ENCODE measurements at regions not wholly inside any gene's neighbourhood (a gene's known extent, or its start where the extent isn't known, plus 50 kb on each side); places are given as distances from the start of the nearest gene placed in this dataset.

DNA sequence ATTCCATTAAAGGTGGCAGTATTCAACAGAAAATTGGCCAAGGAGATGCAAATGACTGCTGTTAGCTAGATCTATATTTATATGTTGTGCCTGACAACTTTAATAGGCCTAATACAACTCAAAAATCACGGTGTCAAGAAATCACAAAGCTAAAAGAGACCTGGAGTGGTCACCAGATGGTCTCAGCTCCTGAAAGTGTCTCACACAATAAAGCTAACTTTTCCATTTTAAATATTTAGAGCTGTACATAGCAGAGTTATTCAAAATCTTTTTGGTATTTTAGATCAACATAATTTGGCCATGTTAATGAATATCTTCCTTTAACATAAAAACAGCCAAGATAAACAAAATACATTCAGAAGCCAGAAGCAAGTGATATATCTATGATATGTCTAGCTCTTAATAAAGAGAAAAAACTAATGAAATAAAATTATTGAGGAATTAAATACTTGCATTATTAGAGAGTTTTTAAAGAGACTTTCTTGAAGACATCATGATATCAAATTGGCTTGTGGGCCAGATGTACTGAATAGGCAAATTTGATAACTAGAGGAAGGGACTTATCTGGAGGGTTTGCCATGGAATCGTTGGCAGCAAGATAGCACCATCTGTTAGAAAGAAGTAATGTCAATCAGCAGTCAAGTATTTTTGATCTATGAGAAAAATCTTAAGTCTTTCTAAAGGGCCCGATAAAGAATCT, 84.9 kb upstream of the SCAF8 start:
- no CpG with 5 or more reads among the region's 3 CpGs for WGBS, 2 donors (ENCODE audit: extremely low coverage in 2 of 2, insufficient read length in 2 of 2, insufficient replicate concordance in 1 of 2)
- Histone ChIP-seq H2AFZ (ENCODE audit: low read length) (no peak overlapping the region), H2BK120ac (ENCODE audit: low read depth, low read length) (no peak overlapping the region), H3K4me3 (ENCODE audit: low read length in 2 of 2) (no peak overlapping the region), H2BK12ac (ENCODE audit: low read length) (no peak overlapping the region), H3K14ac (ENCODE audit: low read length) (no peak overlapping the region), H2AK5ac (ENCODE audit: low read depth, low read length) (no peak overlapping the region), H4K91ac (ENCODE audit: low read depth, low read length, poor library complexity) (no peak overlapping the region), H3K27me3 (ENCODE audit: control insufficient read depth in 3 of 3, insufficient read depth in 3 of 3, low read depth in 1 of 3, low read length in 3 of 3) (no peaks in the 10 kb centered on the region), H3K4ac (ENCODE audit: low read length) (no peak overlapping the region), H3K18ac (ENCODE audit: low read length) (no peak overlapping the region), H3K4me2 (ENCODE audit: insufficient read depth, low read length, poor library complexity, severe bottlenecking) (no peak overlapping the region), H3K23ac (ENCODE audit: low read depth, low read length, poor library complexity) (no peak overlapping the region), H3K79me1 (ENCODE audit: low read depth, low read length) (no peaks in the 10 kb centered on the region), H4K8ac (ENCODE audit: low read depth, low read length) (no peak overlapping the region), H2BK5ac (ENCODE audit: low read length) (no peak overlapping the region), H3K9me3 (replicated peaks in 1 of 2; ENCODE audit: control insufficient read depth in 2 of 2, insufficient read depth in 1 of 2, low read depth in 1 of 2, low read length in 2 of 2) (no peaks in the 10 kb centered on the region), H3K36me3 (replicated peaks in 1 of 2; ENCODE audit: control insufficient read depth in 2 of 2, insufficient read depth in 2 of 2, low read length in 2 of 2) (no peaks in the 10 kb centered on the region), H3K27ac (replicated peaks; ENCODE audit: low read length) (no peak overlapping the region), H3K9ac (ENCODE audit: low read depth, low read length, poor library complexity) (no peak overlapping the region), H3K4me1 (ENCODE audit: control insufficient read depth in 2 of 2, insufficient read depth in 1 of 2, low read depth in 1 of 2, low read length in 2 of 2) (no peaks in the 10 kb centered on the region), H2BK15ac (ENCODE audit: low read length) (no peak overlapping the region)
- no peak for DNase-seq (ENCODE audit: low spot score)

DNA sequence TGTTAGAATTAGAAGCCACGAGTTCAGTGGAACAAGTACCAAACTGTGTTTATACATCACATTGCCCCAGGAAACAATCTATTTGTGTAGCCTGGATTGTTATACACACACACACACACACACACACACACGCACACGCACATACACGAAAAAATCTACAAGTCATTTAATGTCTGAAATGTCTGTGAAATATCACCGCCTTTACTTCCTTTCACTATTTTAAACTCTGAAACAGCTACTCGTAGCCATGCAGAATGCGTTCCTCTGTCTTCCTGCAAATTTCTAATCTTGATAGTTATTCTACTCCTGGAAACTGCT, 84.4 kb upstream of the SCAF8 start:
- no peaks in the 10 kb centered on the region for H3K27me3 ChIP-seq (ENCODE audit: control insufficient read depth in 3 of 3, insufficient read depth in 3 of 3, low read depth in 1 of 3, low read length in 3 of 3)
- no peak overlapping the region for H3K4me3 ChIP-seq (ENCODE audit: low read length in 2 of 2)
- H3K18ac ChIP-seq (ENCODE audit: low read length) = no peak overlapping the region
- H3K36me3 ChIP-seq (replicated peaks in 1 of 2; ENCODE audit: control insufficient read depth in 2 of 2, insufficient read depth in 2 of 2, low read length in 2 of 2) = no peaks in the 10 kb centered on the region
- H2AFZ ChIP-seq (ENCODE audit: low read length) = no peak overlapping the region
- no peak overlapping the region for H4K91ac ChIP-seq (ENCODE audit: low read depth, low read length, poor library complexity)
- H3K9ac ChIP-seq (ENCODE audit: low read depth, low read length, poor library complexity) = no peak overlapping the region
- no CpG with 5 or more reads among the region's 7 CpGs for WGBS, 2 donors (ENCODE audit: extremely low coverage in 2 of 2, insufficient read length in 2 of 2, insufficient replicate concordance in 1 of 2)
- H3K27ac ChIP-seq (replicated peaks; ENCODE audit: low read length) = no peak overlapping the region
- H3K79me1 ChIP-seq (ENCODE audit: low read depth, low read length) = no peaks in the 10 kb centered on the region
- no peak overlapping the region for H3K23ac ChIP-seq (ENCODE audit: low read depth, low read length, poor library complexity)
- H3K14ac ChIP-seq (ENCODE audit: low read length) = no peak overlapping the region
- H4K8ac ChIP-seq (ENCODE audit: low read depth, low read length) = no peak overlapping the region
- no peak overlapping the region for H2AK5ac ChIP-seq (ENCODE audit: low read depth, low read length)
- H3K4ac ChIP-seq (ENCODE audit: low read length) = no peak overlapping the region
- no peaks in the 10 kb centered on the region for H3K9me3 ChIP-seq (replicated peaks in 1 of 2; ENCODE audit: control insufficient read depth in 2 of 2, insufficient read depth in 1 of 2, low read depth in 1 of 2, low read length in 2 of 2)
- H2BK120ac ChIP-seq (ENCODE audit: low read depth, low read length) = no peak overlapping the region
- no peak overlapping the region for H2BK5ac ChIP-seq (ENCODE audit: low read length)
- no peaks in the 10 kb centered on the region for H3K4me1 ChIP-seq (ENCODE audit: control insufficient read depth in 2 of 2, insufficient read depth in 1 of 2, low read depth in 1 of 2, low read length in 2 of 2)
- DNase-seq (ENCODE audit: low spot score) = no peak
- no peak overlapping the region for H2BK12ac ChIP-seq (ENCODE audit: low read length)
- no peak overlapping the region for H2BK15ac ChIP-seq (ENCODE audit: low read length)
- H3K4me2 ChIP-seq (ENCODE audit: insufficient read depth, low read length, poor library complexity, severe bottlenecking) = no peak overlapping the region

DNA sequence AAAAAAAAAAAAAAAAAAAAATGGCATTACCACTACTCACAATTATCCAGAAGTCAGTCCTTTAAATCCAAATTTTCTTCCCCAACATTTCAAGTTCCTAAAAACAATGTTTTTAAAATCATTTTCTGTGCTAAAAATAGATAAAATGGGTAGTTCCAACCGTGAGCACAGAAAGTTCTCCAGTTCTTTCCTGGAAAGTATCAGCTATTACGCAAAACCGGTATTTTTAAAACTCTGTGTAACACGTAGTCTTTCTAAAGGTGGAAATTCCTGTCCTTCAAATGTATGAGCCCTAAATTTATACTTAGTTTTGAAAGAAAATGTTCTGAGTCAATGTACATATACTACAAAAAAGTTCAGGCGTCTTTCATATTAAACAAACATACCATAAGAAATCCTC, 83.5 kb upstream of the SCAF8 start:
- no CpG with 5 or more reads among the region's 5 CpGs for WGBS, 2 donors (ENCODE audit: extremely low coverage in 2 of 2, insufficient read length in 2 of 2, insufficient replicate concordance in 1 of 2)
- no peak overlapping the region for H3K14ac ChIP-seq (ENCODE audit: low read length)
- H3K9me3 ChIP-seq (replicated peaks in 1 of 2; ENCODE audit: control insufficient read depth in 2 of 2, insufficient read depth in 1 of 2, low read depth in 1 of 2, low read length in 2 of 2) = no peaks in the 10 kb centered on the region
- H3K27ac ChIP-seq (replicated peaks; ENCODE audit: low read length) = no peak overlapping the region
- no peaks in the 10 kb centered on the region for H3K27me3 ChIP-seq (ENCODE audit: control insufficient read depth in 3 of 3, insufficient read depth in 3 of 3, low read depth in 1 of 3, low read length in 3 of 3)
- H3K4me1 ChIP-seq (ENCODE audit: control insufficient read depth in 2 of 2, insufficient read depth in 1 of 2, low read depth in 1 of 2, low read length in 2 of 2) = no peaks in the 10 kb centered on the region
- no peak overlapping the region for H3K4me2 ChIP-seq (ENCODE audit: insufficient read depth, low read length, poor library complexity, severe bottlenecking)
- no peak overlapping the region for H2BK15ac ChIP-seq (ENCODE audit: low read length)
- no peak for DNase-seq (ENCODE audit: low spot score)
- no peak overlapping the region for H4K91ac ChIP-seq (ENCODE audit: low read depth, low read length, poor library complexity)
- H3K23ac ChIP-seq (ENCODE audit: low read depth, low read length, poor library complexity) = no peak overlapping the region
- no peak overlapping the region for H3K9ac ChIP-seq (ENCODE audit: low read depth, low read length, poor library complexity)
- H3K79me1 ChIP-seq (ENCODE audit: low read depth, low read length) = no peaks in the 10 kb centered on the region
- H3K4ac ChIP-seq (ENCODE audit: low read length) = no peak overlapping the region
- no peak overlapping the region for H2BK12ac ChIP-seq (ENCODE audit: low read length)
- no peak overlapping the region for H4K8ac ChIP-seq (ENCODE audit: low read depth, low read length)
- no peak overlapping the region for H2BK5ac ChIP-seq (ENCODE audit: low read length)
- H2AK5ac ChIP-seq (ENCODE audit: low read depth, low read length) = no peak overlapping the region
- no peak overlapping the region for H2BK120ac ChIP-seq (ENCODE audit: low read depth, low read length)
- no peak overlapping the region for H3K18ac ChIP-seq (ENCODE audit: low read length)
- H3K4me3 ChIP-seq (ENCODE audit: low read length in 2 of 2) = no peak overlapping the region
- H3K36me3 ChIP-seq (replicated peaks in 1 of 2; ENCODE audit: control insufficient read depth in 2 of 2, insufficient read depth in 2 of 2, low read length in 2 of 2) = no peaks in the 10 kb centered on the region
- H2AFZ ChIP-seq (ENCODE audit: low read length) = no peak overlapping the region

DNA sequence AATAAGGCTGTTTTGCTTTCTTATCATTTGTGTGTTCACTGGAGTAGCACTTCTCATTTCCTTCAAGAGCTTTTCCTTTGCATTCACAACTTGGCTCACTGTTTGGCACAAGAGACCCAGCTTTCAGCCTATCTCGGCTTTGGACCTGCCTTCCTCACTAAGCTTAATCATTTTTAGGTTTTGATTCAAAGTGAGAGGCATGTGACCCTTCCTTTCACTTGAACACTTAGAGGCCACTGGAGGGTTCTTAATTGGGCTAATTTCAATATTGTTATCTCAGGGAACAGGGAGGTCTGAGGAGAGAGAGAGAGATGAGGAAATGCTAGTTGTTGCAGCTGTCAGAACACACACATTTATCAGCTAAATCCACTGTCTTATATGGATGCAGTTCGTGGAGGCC, 82.9 kb upstream of the SCAF8 start:
- Histone ChIP-seq H2AFZ (ENCODE audit: low read length) (no peak overlapping the region), H3K14ac (ENCODE audit: low read length) (no peak overlapping the region), H2BK12ac (ENCODE audit: low read length) (no peak overlapping the region), H3K4me1 (ENCODE audit: control insufficient read depth in 2 of 2, insufficient read depth in 1 of 2, low read depth in 1 of 2, low read length in 2 of 2) (no peaks in the 10 kb centered on the region), H4K91ac (ENCODE audit: low read depth, low read length, poor library complexity) (no peak overlapping the region), H3K23ac (ENCODE audit: low read depth, low read length, poor library complexity) (no peak overlapping the region), H3K79me1 (ENCODE audit: low read depth, low read length) (no peaks in the 10 kb centered on the region), H3K36me3 (replicated peaks in 1 of 2; ENCODE audit: control insufficient read depth in 2 of 2, insufficient read depth in 2 of 2, low read length in 2 of 2) (no peaks in the 10 kb centered on the region), H2BK15ac (ENCODE audit: low read length) (no peak overlapping the region), H2BK5ac (ENCODE audit: low read length) (no peak overlapping the region), H2AK5ac (ENCODE audit: low read depth, low read length) (no peak overlapping the region), H3K4ac (ENCODE audit: low read length) (no peak overlapping the region), H4K8ac (ENCODE audit: low read depth, low read length) (no peak overlapping the region), H3K9ac (ENCODE audit: low read depth, low read length, poor library complexity) (no peak overlapping the region), H3K9me3 (replicated peaks in 1 of 2; ENCODE audit: control insufficient read depth in 2 of 2, insufficient read depth in 1 of 2, low read depth in 1 of 2, low read length in 2 of 2) (no peaks in the 10 kb centered on the region), H3K4me3 (ENCODE audit: low read length in 2 of 2) (no peak overlapping the region), H3K18ac (ENCODE audit: low read length) (no peak overlapping the region), H3K4me2 (ENCODE audit: insufficient read depth, low read length, poor library complexity, severe bottlenecking) (no peak overlapping the region), H3K27me3 (ENCODE audit: control insufficient read depth in 3 of 3, insufficient read depth in 3 of 3, low read depth in 1 of 3, low read length in 3 of 3) (no peaks in the 10 kb centered on the region), H2BK120ac (ENCODE audit: low read depth, low read length) (no peak overlapping the region), H3K27ac (replicated peaks; ENCODE audit: low read length) (no peak overlapping the region)
- WGBS, 2 donors (ENCODE audit: extremely low coverage in 2 of 2, insufficient read length in 2 of 2, insufficient replicate concordance in 1 of 2) = no CpG with 5 or more reads among the region's 2 CpGs
- no peak for DNase-seq (ENCODE audit: low spot score)
